Activated naive CD4-positive, alpha-beta T cell treated with anti-CD3 and anti-CD28 coated beads, Interleukin-2, amount 50 U/mL, for 72 hours (primary cell): ENCODE measurements at regions not wholly inside any gene's neighbourhood (a gene's known extent, or its start where the extent isn't known, plus 50 kb on each side); places are given as distances from the start of the nearest gene placed in this dataset.

Experiments used
- ATAC-seq, 2 donors: fragments of 150-1000 bp; cut with Tn5 transposase; 2 replicates each; pipeline ENCODE4 v1.10.0; 2021; ENCODE audit warnings: mild to moderate bottlenecking in 2 of 2, moderate library complexity in 2 of 2
- DNase-seq, 2 donors: peaks; one replicate each; pipeline ENCODE4 v3.0.0; 2021 to 2022; ENCODE audit warnings: low spot score in 2 of 2
- H3K27ac Mint-ChIP-seq, 2 donors: one replicate each; pipeline ENCODE4 v1.8.0; 2022; ENCODE audit warnings: mild to moderate bottlenecking in 2 of 2, mixed read lengths in 2 of 2
- H3K36me3 Mint-ChIP-seq, 2 donors: one replicate each; pipeline ENCODE4 v1.8.0; 2022; ENCODE audit warnings: mixed read lengths in 2 of 2
- H3K9me3 Mint-ChIP-seq, 2 donors: one replicate each; pipeline ENCODE4 v1.8.0; 2022; ENCODE audit warnings: mixed read lengths in 2 of 2

DNA sequence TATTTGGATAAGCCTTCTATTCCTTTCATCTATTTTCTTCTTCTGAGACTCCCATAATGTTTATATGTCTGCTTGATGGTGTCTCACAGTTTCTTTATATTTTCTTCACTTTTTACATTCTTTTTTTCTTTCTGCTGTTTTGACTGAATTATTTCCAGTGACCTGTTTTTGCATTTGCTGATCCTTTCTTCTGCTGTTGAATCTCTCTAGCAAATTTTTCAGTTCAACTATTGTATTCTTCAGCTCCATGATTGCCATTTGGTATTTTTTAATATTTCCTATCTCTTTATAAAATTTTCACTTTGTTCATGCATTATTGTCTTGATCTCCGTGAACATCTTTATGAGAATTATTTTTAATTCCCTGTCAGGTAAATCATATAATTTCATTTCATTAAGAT, 122.3 kb upstream of the ST6GALNAC5 start:
- DNase-seq (no peak), ATAC-seq (no peak)
- Mint-ChIP-seq H3K36me3 (peaks cover 9 to 10% of the 10 kb centered on the region in 2 donors), H3K9me3 (peaks cover 12 to 26% of the 10 kb centered on the region in 2 donors), H3K27ac (no peak overlapping the region)

- peaks cover 12 to 26% of the 10 kb centered on the region in 2 donors for H3K9me3 Mint-ChIP-seq
- DNase-seq (no peak), ATAC-seq (no peak)
- peaks cover 9 to 10% of the 10 kb centered on the region in 2 donors for H3K36me3 Mint-ChIP-seq
- H3K27ac Mint-ChIP-seq: no peak overlapping the region
Observed at GRCh38 chr1:76746206-76746605, 121.1 kb upstream of the ST6GALNAC5 start.

DNA sequence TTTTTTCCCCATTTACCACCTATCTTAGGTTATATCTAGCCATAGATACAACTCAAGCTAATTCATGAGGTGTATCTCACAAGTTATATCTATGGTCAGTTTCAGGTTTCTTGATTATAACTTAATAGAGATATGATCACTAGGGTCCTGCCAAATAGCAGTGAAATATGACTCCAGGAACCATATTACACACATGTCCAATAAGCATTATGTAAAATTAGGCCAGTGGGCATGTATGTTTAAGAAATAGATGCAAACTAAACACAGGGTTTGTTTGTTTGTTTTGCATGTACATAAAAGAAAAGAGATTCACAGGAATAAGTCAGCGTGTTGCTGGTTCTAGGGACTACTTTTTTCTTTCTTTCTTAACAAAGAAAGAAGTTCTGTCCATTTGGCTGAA, 112.5 kb upstream of the ST6GALNAC5 start:
- DNase-seq: no peak
- Mint-ChIP-seq H3K9me3 (no peaks in the 10 kb centered on the region), H3K36me3 (no peaks in the 10 kb centered on the region), H3K27ac (no peak overlapping the region)
- ATAC-seq: no peak

GRCh38 chr1:76759171-76759860, 108.0 kb upstream of the ST6GALNAC5 start:
- ATAC-seq (no peak), DNase-seq (no peak)
- H3K36me3 Mint-ChIP-seq: no peaks in the 10 kb centered on the region
- no peaks in the 10 kb centered on the region for H3K9me3 Mint-ChIP-seq
- H3K27ac Mint-ChIP-seq: no peak overlapping the region

- no peaks in the 10 kb centered on the region for H3K9me3 Mint-ChIP-seq
- ATAC-seq (no peak), DNase-seq (no peak)
- H3K27ac Mint-ChIP-seq: no peak overlapping the region
- H3K36me3 Mint-ChIP-seq: no peaks in the 10 kb centered on the region
Observed at GRCh38 chr1:76759950-76760349, 107.3 kb upstream of the ST6GALNAC5 start.

GRCh38 chr1:76763738-76764137, 103.5 kb upstream of the ST6GALNAC5 start:
- H3K27ac Mint-ChIP-seq: no peak overlapping the region
- H3K36me3 Mint-ChIP-seq: no peaks in the 10 kb centered on the region
- no peaks in the 10 kb centered on the region for H3K9me3 Mint-ChIP-seq
- DNase-seq (no peak), ATAC-seq (no peak)

- H3K9me3 Mint-ChIP-seq: no peaks in the 10 kb centered on the region
- H3K36me3 Mint-ChIP-seq: no peaks in the 10 kb centered on the region
- DNase-seq (no peak), ATAC-seq (no peak)
- H3K27ac Mint-ChIP-seq: no peak overlapping the region
Observed at GRCh38 chr1:76764638-76765454, 102.4 kb upstream of the ST6GALNAC5 start.

- no peaks in the 10 kb centered on the region for H3K36me3 Mint-ChIP-seq
- DNase-seq (no peak), ATAC-seq (no peak)
- no peaks in the 10 kb centered on the region for H3K9me3 Mint-ChIP-seq
- no peak overlapping the region for H3K27ac Mint-ChIP-seq
Observed at GRCh38 chr1:76766381-76766780, 100.9 kb upstream of the ST6GALNAC5 start.

DNA sequence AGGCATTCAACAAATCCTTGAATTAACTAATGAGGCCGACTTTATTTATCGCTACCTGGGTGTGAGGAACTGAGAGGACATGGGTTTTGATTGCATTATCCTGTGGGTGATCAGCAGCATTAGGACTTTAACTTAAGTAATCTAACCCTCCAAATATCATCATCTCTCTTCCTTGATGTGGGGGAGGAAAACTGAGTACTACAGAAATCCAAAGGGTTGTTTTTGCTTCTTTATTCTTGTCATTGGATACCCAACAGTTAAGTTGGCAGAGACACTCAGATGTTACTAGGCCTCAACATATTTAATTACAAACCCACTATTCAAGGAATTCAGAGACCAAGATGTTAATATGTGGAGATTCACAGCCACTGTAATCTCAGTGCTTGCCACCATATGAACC, 97.4 kb upstream of the ST6GALNAC5 start:
- no peak for DNase-seq
- ATAC-seq: no peak

DNA sequence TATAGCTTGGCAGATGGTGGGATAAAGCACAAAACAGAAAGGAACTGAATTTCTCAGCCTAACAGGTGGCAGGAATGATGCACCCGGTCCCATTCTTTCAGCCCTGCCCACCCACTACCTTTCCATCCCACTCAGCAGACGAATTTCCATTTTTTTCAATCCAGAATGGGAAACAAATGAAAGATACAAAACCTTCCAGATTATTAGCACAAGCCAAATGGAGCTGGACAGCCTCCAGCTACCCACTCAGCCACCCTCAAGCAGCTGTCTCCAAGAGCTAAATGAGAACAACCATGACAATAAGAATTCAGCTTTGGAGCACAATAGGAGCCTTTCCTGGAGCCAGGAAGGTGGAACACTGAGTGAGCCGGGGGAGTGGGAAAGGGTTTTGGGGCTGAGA, 96.3 kb upstream of the ST6GALNAC5 start:
- ATAC-seq: no peak
- no peak for DNase-seq
- H3K36me3 Mint-ChIP-seq: no peaks in the 10 kb centered on the region
- H3K27ac Mint-ChIP-seq: no peak overlapping the region
- H3K9me3 Mint-ChIP-seq: no peaks in the 10 kb centered on the region

More for the DNA sequence above, 97.4 kb upstream of the ST6GALNAC5 start:
- Mint-ChIP-seq H3K27ac (no peak overlapping the region), H3K9me3 (no peaks in the 10 kb centered on the region), H3K36me3 (no peaks in the 10 kb centered on the region)

DNA sequence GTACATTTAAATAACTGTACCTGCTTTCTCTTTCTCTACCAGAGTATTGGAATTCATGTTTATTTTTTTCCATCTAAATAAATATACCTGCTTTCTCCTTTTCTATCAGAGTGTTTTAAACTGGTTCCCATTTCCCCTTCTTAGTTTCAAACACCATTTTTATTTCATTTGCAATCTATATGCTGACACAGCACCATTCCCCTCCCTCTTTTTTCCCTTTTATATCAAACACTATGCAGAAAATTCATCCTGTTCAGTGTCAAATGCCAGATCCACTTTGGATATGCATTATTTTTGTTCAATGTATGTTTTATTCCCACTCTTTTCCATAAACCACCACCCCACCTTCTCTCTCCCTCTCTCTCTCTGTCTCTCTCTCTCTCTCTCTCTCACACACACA, 85.8 kb upstream of the ST6GALNAC5 start:
- Mint-ChIP-seq H3K36me3 (peaks cover 0 to 4% of the 10 kb centered on the region in 2 donors), H3K9me3 (peaks cover 3 to 6% of the 10 kb centered on the region in 2 donors), H3K27ac (no peak overlapping the region)
- no peak for DNase-seq
- no peak for ATAC-seq

DNA sequence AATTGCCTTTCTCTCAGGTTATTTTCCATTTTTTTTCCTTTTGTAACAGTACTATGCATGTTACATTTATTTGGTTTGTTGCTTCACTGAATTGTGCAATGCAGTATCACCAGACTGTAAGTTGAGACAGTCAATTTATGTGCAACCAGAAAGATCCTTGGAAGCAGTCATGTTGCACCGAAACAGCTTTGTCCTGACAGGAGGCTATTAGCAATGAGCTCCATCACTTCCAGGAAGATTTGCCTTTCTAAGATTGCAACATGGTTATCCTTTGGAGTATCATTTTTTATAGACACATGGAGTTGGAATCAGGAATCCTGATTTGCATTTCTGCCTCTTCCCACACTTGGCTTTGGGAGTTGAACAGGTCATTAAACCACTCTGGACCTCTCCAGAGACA, 84.5 kb upstream of the ST6GALNAC5 start:
- ATAC-seq (no peak), DNase-seq (no peak)
- peaks cover 0 to 4% of the 10 kb centered on the region in 2 donors for H3K36me3 Mint-ChIP-seq
- H3K27ac Mint-ChIP-seq: no peak overlapping the region
- H3K9me3 Mint-ChIP-seq: peaks cover 3 to 6% of the 10 kb centered on the region in 2 donors

DNA sequence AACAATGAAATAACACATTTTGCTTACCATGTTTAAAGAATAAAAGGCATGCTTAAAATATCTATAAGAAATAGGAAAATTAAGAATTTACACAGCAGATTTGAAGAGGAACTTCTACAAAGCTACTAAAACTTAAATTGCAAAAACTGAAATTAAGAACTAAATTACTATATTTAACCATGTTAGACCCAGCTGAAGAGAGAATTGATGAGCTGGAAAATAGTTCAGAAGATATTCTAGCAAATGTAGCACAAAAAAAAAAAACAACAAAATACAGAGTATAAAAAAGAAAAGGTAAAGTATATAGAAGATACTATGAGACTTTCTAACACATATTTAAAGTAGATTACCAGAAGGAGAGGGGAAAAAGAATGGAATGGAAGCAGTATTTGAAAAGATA, 82.8 kb upstream of the ST6GALNAC5 start:
- ATAC-seq (no peak), DNase-seq (no peak)
- Mint-ChIP-seq H3K9me3 (peaks cover 3 to 6% of the 10 kb centered on the region in 2 donors), H3K36me3 (peaks cover 0 to 4% of the 10 kb centered on the region in 2 donors), H3K27ac (no peak overlapping the region)

DNA sequence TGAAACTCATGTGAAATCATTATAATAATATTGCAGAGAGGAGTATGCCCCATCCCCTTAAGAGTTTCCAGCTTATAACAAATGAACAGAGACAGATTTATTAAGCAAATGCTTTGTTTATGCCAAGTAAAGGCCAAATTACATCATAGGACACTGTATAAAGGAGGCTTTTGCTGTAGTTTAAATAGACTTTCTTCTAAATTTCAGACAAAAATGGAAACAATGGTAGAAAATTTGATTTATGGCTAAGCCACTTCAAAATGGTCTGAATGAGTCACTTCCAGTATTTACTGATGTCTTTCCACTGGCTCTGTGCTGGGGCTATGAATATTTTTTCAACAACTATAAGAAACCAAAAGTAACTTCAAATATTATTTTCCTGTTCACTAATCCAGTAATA, 81.1 kb upstream of the ST6GALNAC5 start:
- Mint-ChIP-seq H3K36me3 (peaks cover 0 to 4% of the 10 kb centered on the region in 2 donors), H3K27ac (no peak overlapping the region), H3K9me3 (peaks cover 3 to 6% of the 10 kb centered on the region in 2 donors)
- DNase-seq (no peak), ATAC-seq (no peak)

GRCh38 chr1:76793594-76793993, 73.7 kb upstream of the ST6GALNAC5 start:
- DNase-seq (no peak), ATAC-seq (peak in 1 of 2 donors; percentile 78)
- Mint-ChIP-seq H3K36me3 (no peaks in the 10 kb centered on the region), H3K9me3 (peaks cover 0 to 6% of the 10 kb centered on the region in 2 donors), H3K27ac (no peak overlapping the region)

DNA sequence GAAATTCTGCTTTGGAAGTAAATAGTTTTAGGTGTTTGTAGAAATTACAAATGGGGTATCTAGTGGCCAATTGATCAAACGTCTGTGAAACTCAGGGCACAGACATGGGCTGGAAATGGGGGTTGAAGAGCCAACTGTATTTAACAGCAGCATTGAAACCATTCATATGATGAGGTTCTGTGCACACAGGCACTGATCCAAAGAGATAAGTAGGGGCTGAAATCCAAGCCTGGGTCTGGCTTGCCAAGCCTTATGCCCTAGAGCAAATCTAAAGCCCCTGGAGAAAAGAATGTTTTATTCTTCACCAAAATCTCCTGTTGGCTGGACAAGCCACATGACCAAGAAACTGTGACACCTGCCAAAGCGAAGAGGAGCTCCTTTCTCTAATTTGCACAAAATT, 67.6 kb upstream of the ST6GALNAC5 start:
- no peak for ATAC-seq
- Mint-ChIP-seq H3K36me3 (no peaks in the 10 kb centered on the region), H3K9me3 (no peaks in the 10 kb centered on the region), H3K27ac (no peak overlapping the region)
- DNase-seq: no peak

- no peaks in the 10 kb centered on the region for H3K36me3 Mint-ChIP-seq
- DNase-seq (no peak), ATAC-seq (no peak)
- no peak overlapping the region for H3K27ac Mint-ChIP-seq
- H3K9me3 Mint-ChIP-seq: no peaks in the 10 kb centered on the region
Observed at GRCh38 chr1:76802094-76802493, 65.2 kb upstream of the ST6GALNAC5 start.
